Sigmoid colon (tissue), 6 donors: ENCODE measurements at regions not wholly inside any gene's neighbourhood (a gene's known extent, or its start where the extent isn't known, plus 50 kb on each side); places are given as distances from the start of the nearest gene placed in this dataset.

ENCODE experiments used
- DNase-seq: peaks from one replicate; pipeline ENCODE4 v3.0.0-alpha.2; 2019
- H3K27ac ChIP-seq, 4 donors: fragments of 200-600 bp; sonication (generic); one replicate each; pipeline ENCODE4 v1.5.1; 2016 to 2019; ENCODE audit warnings: mild to moderate bottlenecking in 1 of 4
- H3K27me3 ChIP-seq, 3 donors: fragments of 200-600 bp; sonication (generic); one replicate each; pipeline ENCODE4 v1.5.1; 2019; ENCODE audit warnings: mild to moderate bottlenecking in 1 of 3
- H3K36me3 ChIP-seq, 4 donors: fragments of 200-600 bp; sonication (generic); one replicate each; pipeline ENCODE4 v1.5.1; 2016 to 2019
- H3K4me1 ChIP-seq, 4 donors: fragments of 200-600 bp; sonication (generic); one replicate each; pipeline ENCODE4 v1.5.1; 2017 to 2019
- H3K4me3 ChIP-seq, 4 donors: fragments of 200-600 bp; sonication (generic); one replicate each; pipeline ENCODE4 v1.5.1; 2017 to 2019; ENCODE audit warnings: mild to moderate bottlenecking in 2 of 4, moderate library complexity in 1 of 4
- H3K9me3 ChIP-seq, 4 donors: fragments of 200-600 bp in 3 of 4; sonication (generic) in 3 of 4; one replicate each; pipeline versions ENCODE4 v1.5.1 to v1.6.1; 2013 to 2019
- EP300 ChIP-seq, 4 donors: sonication (generic); formaldehyde crosslinking; IDR thresholded peaks; one replicate each; pipeline ENCODE4 v1.6.1; 2017; ENCODE audit warnings: antibody characterized with exemption in 4 of 4
- POLR2A ChIP-seq, 2 donors: fragments of 450-650 bp; IDR thresholded peaks; one replicate each; pipeline ENCODE4 v1.6.1; 2016; ENCODE audit warnings: antibody characterized with exemption in 2 of 2, mild to moderate bottlenecking in 2 of 2, moderate library complexity in 2 of 2
- POLR2AphosphoS5 ChIP-seq, 4 donors: sonication (generic); formaldehyde crosslinking; IDR thresholded peaks; one replicate each; pipeline ENCODE4 v1.6.1; 2017; ENCODE audit warnings: antibody characterized with exemption in 4 of 4
- WGBS, 2 donors: extraction: QIAGEN DNeasy Blood & Tissue Kit; methylation state at CpG; one replicate each; pipeline ENCODE4 v1.1.7; 2013; 5-methylcytosine and 5-hydroxymethylcytosine counted together
- intact Hi-C: fragments of 100-400 bp; cut with DNase I; formaldehyde crosslinking; loops from one replicate; pipeline ENCODE4 v1.15.1; 2023
- TF ChIP-seq, protein P1 (sequence below), 4 experiments: fragments of 450-650 bp in 3 of 4; fragments of 200-600 bp in 1 of 4; IDR thresholded peaks; one replicate each; pipeline ENCODE4 v1.5.1; 2016 to 2019; ENCODE audit warnings: antibody characterized with exemption in 4 of 4, mild to moderate bottlenecking in 3 of 4, moderate library complexity in 2 of 4
- donor health status: healthy with polysubstance abuse.
- donor health status: healthy.

- WGBS, 2 donors: 0 to 2% methylated on average over 1 of the region's 1 CpG
- Histone ChIP-seq H3K4me1 (peaks cover 0 to 4% (median 0%) of the 10 kb centered on the region in 4 donors), H3K27ac (no peak overlapping the region), H3K27me3 (no peaks in the 10 kb centered on the region), H3K36me3 (no peaks in the 10 kb centered on the region), H3K4me3 (no peak overlapping the region), H3K9me3 (no peaks in the 10 kb centered on the region)
- no peak for DNase-seq
- TF ChIP-seq, protein P1, sequence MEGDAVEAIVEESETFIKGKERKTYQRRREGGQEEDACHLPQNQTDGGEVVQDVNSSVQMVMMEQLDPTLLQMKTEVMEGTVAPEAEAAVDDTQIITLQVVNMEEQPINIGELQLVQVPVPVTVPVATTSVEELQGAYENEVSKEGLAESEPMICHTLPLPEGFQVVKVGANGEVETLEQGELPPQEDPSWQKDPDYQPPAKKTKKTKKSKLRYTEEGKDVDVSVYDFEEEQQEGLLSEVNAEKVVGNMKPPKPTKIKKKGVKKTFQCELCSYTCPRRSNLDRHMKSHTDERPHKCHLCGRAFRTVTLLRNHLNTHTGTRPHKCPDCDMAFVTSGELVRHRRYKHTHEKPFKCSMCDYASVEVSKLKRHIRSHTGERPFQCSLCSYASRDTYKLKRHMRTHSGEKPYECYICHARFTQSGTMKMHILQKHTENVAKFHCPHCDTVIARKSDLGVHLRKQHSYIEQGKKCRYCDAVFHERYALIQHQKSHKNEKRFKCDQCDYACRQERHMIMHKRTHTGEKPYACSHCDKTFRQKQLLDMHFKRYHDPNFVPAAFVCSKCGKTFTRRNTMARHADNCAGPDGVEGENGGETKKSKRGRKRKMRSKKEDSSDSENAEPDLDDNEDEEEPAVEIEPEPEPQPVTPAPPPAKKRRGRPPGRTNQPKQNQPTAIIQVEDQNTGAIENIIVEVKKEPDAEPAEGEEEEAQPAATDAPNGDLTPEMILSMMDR (IDR thresholded peaks at IDR 0.05): no peak
- TF ChIP-seq POLR2AphosphoS5 (IDR thresholded peaks at IDR 0.05) (no peak), POLR2A (IDR thresholded peaks at IDR 0.05) (no peak), EP300 (IDR thresholded peaks at IDR 0.05) (no peak)
- intact Hi-C loops: no loop called here
Observed at GRCh38 chr3:96677156-96677555, 137.2 kb upstream of the EPHA6 start.

DNA sequence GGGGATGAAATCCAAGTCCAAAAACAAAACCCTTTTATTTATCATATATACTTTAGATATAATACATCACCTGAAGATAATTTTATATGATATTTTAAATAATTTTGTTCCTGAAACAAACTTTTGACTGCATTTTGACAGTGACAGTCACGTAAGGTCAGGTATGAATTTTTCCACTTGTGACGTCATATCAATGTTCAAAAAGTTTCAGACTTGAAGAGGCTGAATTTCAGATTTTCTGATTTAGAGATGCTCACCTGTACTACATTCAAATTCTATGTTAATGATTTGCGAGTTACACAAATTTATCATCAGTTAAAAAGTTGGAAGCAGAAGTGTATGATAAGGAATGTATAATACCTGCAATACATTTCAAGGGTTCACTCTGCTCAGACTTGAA is 136.1 kb upstream of the EPHA6 start:
- no peaks in the 10 kb centered on the region for H3K9me3 ChIP-seq
- no peak overlapping the region for H3K27ac ChIP-seq
- no peaks in the 10 kb centered on the region for H3K36me3 ChIP-seq
- peaks cover 0 to 4% (median 0%) of the 10 kb centered on the region in 4 donors for H3K4me1 ChIP-seq
- TF ChIP-seq, protein P1 (IDR thresholded peaks at IDR 0.05): no peak
- TF ChIP-seq POLR2A (IDR thresholded peaks at IDR 0.05): no peak
- TF ChIP-seq POLR2AphosphoS5 (IDR thresholded peaks at IDR 0.05): no peak
- TF ChIP-seq EP300 (IDR thresholded peaks at IDR 0.05): no peak
- intact Hi-C loops: no loop called here
- H3K27me3 ChIP-seq: no peaks in the 10 kb centered on the region
- WGBS, 2 donors: 94 to 95% methylated on average over 3 of the region's 3 CpGs
- H3K4me3 ChIP-seq: no peak overlapping the region
- DNase-seq: no peak

DNA sequence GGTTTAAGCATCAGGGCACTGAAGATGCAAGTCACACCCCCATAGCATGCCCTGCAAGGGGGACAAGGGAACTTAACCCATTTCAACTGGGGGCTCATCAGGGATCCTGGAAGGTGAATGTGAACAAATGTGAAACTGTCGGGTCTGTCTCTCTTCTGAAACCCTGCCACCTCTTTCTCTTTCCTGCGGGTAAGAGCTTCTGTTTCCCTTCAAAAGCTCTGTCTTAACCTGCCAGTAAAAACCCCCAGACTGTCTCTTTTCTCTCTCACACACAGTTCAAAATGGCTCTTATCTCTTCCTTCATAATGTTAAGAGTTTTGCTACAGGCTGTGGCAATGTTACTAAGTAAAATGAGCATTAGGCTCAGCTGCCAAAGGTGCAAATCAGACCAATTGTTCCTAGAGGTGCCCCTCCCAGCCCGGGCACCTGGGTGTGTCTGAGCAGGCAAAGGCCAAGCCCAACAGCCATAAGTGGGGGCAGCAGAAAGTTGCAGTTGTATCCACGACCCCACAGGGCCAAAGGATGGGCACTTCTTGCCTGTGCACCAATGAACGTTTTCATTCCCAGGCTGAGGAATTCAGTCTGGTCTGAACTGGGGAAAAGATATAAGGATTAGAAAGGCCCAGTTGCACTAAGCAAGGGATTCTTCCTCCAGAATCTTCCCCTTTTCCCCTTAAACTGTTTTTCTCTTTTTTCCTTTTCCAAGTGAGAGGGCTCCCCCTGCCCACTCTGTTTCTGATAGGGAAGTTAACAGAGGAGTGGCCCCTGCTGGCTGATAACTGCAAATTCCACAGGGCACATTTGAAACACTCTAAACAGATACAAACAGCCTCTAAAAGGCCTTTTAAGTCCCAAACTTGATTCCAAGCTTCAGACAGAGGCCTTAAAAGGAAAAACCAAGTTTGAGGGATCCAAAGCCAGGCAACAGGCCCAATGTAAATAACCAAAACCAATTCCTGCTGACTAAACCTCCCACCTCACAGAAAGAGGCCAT is 113.8 kb upstream of the EPHA6 start:
- H3K4me1 ChIP-seq: peaks cover 0 to 5% (median under 1%) of the 10 kb centered on the region in 4 donors
- TF ChIP-seq EP300 (IDR thresholded peaks at IDR 0.05) (no peak), POLR2A (IDR thresholded peaks at IDR 0.05) (no peak), POLR2AphosphoS5 (IDR thresholded peaks at IDR 0.05) (no peak)
- TF ChIP-seq, protein P1 (IDR thresholded peaks at IDR 0.05): no peak
- H3K4me3 ChIP-seq: no peak overlapping the region
- H3K9me3 ChIP-seq: peaks cover 0 to 4% (median 0%) of the 10 kb centered on the region in 4 donors
- intact Hi-C loops: no loop called here
- no peak overlapping the region for H3K27ac ChIP-seq
- DNase-seq: no peak
- no peaks in the 10 kb centered on the region for H3K27me3 ChIP-seq
- WGBS, 2 donors: 47 to 64% methylated on average over 5 of the region's 5 CpGs
- H3K36me3 ChIP-seq: no peaks in the 10 kb centered on the region

GRCh38 chr3:96705895-96706294 is 108.5 kb upstream of the EPHA6 start:
- no peaks in the 10 kb centered on the region for H3K27me3 ChIP-seq
- no peaks in the 10 kb centered on the region for H3K36me3 ChIP-seq
- TF ChIP-seq EP300 (IDR thresholded peaks at IDR 0.05) (no peak), POLR2AphosphoS5 (IDR thresholded peaks at IDR 0.05) (peak in 1 of 4 donors; percentile 59)
- H3K27ac ChIP-seq: no peak overlapping the region
- intact Hi-C loops: no loop called here
- no peaks in the 10 kb centered on the region for H3K9me3 ChIP-seq
- DNase-seq: no peak
- H3K4me1 ChIP-seq: peaks cover 0 to 9% (median 8%) of the 10 kb centered on the region in 4 donors
- no peak overlapping the region for H3K4me3 ChIP-seq
- 29 to 59% methylated on average over 2 of the region's 2 CpGs for WGBS, 2 donors

DNA sequence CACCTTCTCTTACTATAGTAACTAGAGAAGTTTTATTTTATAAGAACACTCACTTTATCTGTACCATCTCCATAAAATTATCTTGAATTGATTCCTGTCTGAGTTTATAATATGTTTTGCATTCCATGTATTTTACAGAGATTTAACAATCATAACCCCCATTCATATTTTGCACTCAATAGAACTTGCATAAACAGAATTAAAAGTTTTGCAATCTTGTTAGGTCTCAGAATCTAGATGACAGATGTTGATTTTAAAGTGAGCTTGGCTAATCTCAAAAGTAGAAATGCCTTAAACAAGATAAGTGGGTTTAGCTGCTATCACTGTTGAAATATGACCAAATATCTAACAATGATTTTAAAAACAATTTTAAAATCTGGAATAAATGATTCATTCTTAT is 107.9 kb upstream of the EPHA6 start:
- no peak overlapping the region for H3K27ac ChIP-seq
- H3K36me3 ChIP-seq: no peaks in the 10 kb centered on the region
- no peaks in the 10 kb centered on the region for H3K27me3 ChIP-seq
- H3K4me1 ChIP-seq: peaks cover 0 to 9% (median 8%) of the 10 kb centered on the region in 4 donors
- intact Hi-C loops: no loop called here
- TF ChIP-seq POLR2AphosphoS5 (IDR thresholded peaks at IDR 0.05) (no peak), EP300 (IDR thresholded peaks at IDR 0.05) (no peak), POLR2A (IDR thresholded peaks at IDR 0.05) (no peak)
- TF ChIP-seq, protein P1 (IDR thresholded peaks at IDR 0.05): no peak
- no peaks in the 10 kb centered on the region for H3K9me3 ChIP-seq
- DNase-seq: no peak
- no peak overlapping the region for H3K4me3 ChIP-seq
